ENCODE measurements at regions not wholly inside any gene's neighbourhood (a gene's known extent, or its start where the extent isn't known, plus 50 kb on each side); places are given as distances from the start of the nearest gene placed in this dataset.

GRCh38 chr6:51214442-51214841 is 395.8 kb downstream of the TFAP2B start:
- TF ChIP-seq ZNF549 (tag by site-specific recombination; IDR thresholded peaks at IDR 0.05) (no peak), CTCF (tag by site-specific recombination; IDR thresholded peaks at IDR 0.05) (no peak), INSM2 (tag by site-specific recombination; IDR thresholded peaks at IDR 0.05) (no peak), ZNF560 (tag by site-specific recombination; IDR thresholded peaks at IDR 0.05; ENCODE audit: borderline replicate concordance) (no peak), ZFP37 (tag by site-specific recombination; IDR thresholded peaks at IDR 0.05) (no peak), ZNF704 (tag by site-specific recombination; IDR thresholded peaks at IDR 0.05) (no peak), ZBTB1 (tag by site-specific recombination; IDR thresholded peaks at IDR 0.05) (no peak), ZBTB48 (tag by site-specific recombination; IDR thresholded peaks at IDR 0.05) (no peak), ZNF600 (tag by site-specific recombination; IDR thresholded peaks at IDR 0.05) (no peak)

Data from HEK293 (cell line).